Right lobe of liver (tissue), 6 donors: ENCODE measurements at regions not wholly inside any gene's neighbourhood (a gene's known extent, or its start where the extent isn't known, plus 50 kb on each side); places are given as distances from the start of the nearest gene placed in this dataset.

Source experiments
- ATAC-seq, 4 donors: fragments of 200-7000 bp; cut with Tn5 transposase; one replicate each; pipeline ENCODE4 v1.9.1; 2020; ENCODE audit warnings: mild to moderate bottlenecking in 4 of 4, moderate library complexity in 4 of 4
- DNase-seq, 3 donors: peaks; one replicate each; pipeline ENCODE4 v3.0.0-alpha.2; 2020
- H3K27ac ChIP-seq, 3 donors: fragments of 200-600 bp; one replicate each; pipeline ENCODE4 v1.8.0; 2022
- H3K27me3 ChIP-seq, 2 donors: fragments of 200-600 bp; one replicate each; pipeline ENCODE4 v1.8.0; 2022
- H3K36me3 ChIP-seq, 4 donors: fragments of 200-600 bp; sonication (generic) in 1 of 4; one replicate each; pipeline versions ENCODE4 v1.5.1 to v1.8.0; 2017 to 2022; ENCODE audit warnings: control low read depth in 1 of 4
- H3K4me1 ChIP-seq, 4 donors: fragments of 200-600 bp; sonication (generic) in 1 of 4; one replicate each; pipeline versions ENCODE4 v1.5.1 to v1.8.0; 2017 to 2022; ENCODE audit warnings: control low read depth in 1 of 4
- H3K4me3 ChIP-seq, 3 donors: fragments of 200-600 bp; one replicate each; pipeline ENCODE4 v1.8.0; 2022
- H3K9me3 ChIP-seq, 4 donors: fragments of 200-600 bp; sonication (generic) in 1 of 4; one replicate each; pipeline versions ENCODE4 v1.5.1 to v1.8.0; 2017 to 2022; ENCODE audit warnings: control low read depth in 1 of 4
- CTCF ChIP-seq, 4 donors: fragments of 200-600 bp in 3 of 4; fragments of 450-650 bp in 1 of 4; IDR thresholded peaks; one replicate each; pipeline versions ENCODE4 v1.5.1 to v1.8.0; 2016 to 2022; ENCODE audit warnings: antibody characterized with exemption in 4 of 4, mild to moderate bottlenecking in 2 of 4
- POLR2A ChIP-seq: fragments of 450-650 bp; IDR thresholded peaks from one replicate; pipeline ENCODE4 v1.6.1; 2017; ENCODE audit warnings: antibody characterized with exemption, mild to moderate bottlenecking
- WGBS: methylation state at CpG from one replicate; pipeline ENCODE4 v1.1.6; 2018; ENCODE audit warnings: low coverage, low lambda C conversion rate; ENCODE audit not compliant: insufficient coverage; ENCODE audit errors: missing lambda C conversion rate; 5-methylcytosine and 5-hydroxymethylcytosine counted together
- intact Hi-C, 2 donors: fragments of 100-400 bp; cut with DNase I; formaldehyde crosslinking; loops; one replicate each; pipeline versions ENCODE4 v1.11.2 to v1.14.1; 2022
- donor health status: DM: no; HTN: yes; CAD: no.
- donor health status: DM: no; HTN: no; CAD: no.
- donor health status: DM: no; HTN: no; CAD: no.
- donor health status: DM: no; HTN: yes; CAD: no.
- donor health status: DM: no; HTN: yes; CAD: no.

- ATAC-seq (no peak), DNase-seq (no peak)
- H3K27ac ChIP-seq: no peak overlapping the region
- no peak for TF ChIP-seq POLR2A
- intact Hi-C loops: no loop called here
- no peaks in the 10 kb centered on the region for H3K27me3 ChIP-seq
- peaks cover 0 to 15% (median 7%) of the 10 kb centered on the region in 4 donors for H3K4me1 ChIP-seq
- no peak overlapping the region for H3K4me3 ChIP-seq
- 67% methylated on average over 5 of the region's 9 CpGs for WGBS
- H3K36me3 ChIP-seq: no peaks in the 10 kb centered on the region
- H3K9me3 ChIP-seq: no peaks in the 10 kb centered on the region
Measured at GRCh38 chr2:8524388-8524787, 157.5 kb upstream of the ID2 start.

- Histone ChIP-seq H3K36me3 (no peaks in the 10 kb centered on the region), H3K9me3 (no peaks in the 10 kb centered on the region), H3K4me1 (peaks cover 0 to 15% (median 7%) of the 10 kb centered on the region in 4 donors), H3K4me3 (no peak overlapping the region), H3K27me3 (no peaks in the 10 kb centered on the region), H3K27ac (no peak overlapping the region)
- intact Hi-C loops: no loop called here
- ATAC-seq (no peak), DNase-seq (no peak)
- 96% methylated on average over 4 of the region's 8 CpGs for WGBS
- TF ChIP-seq POLR2A: no peak
- TF ChIP-seq CTCF (IDR thresholded peaks at IDR 0.05): no peak
Measured at GRCh38 chr2:8524823-8525222, 157.0 kb upstream of the ID2 start.

GRCh38 chr2:8525236-8525581, 156.6 kb upstream of the ID2 start:
- no peaks in the 10 kb centered on the region for H3K36me3 ChIP-seq
- H3K4me3 ChIP-seq: no peak overlapping the region
- H3K9me3 ChIP-seq: no peaks in the 10 kb centered on the region
- peaks cover 0 to 15% (median 7%) of the 10 kb centered on the region in 4 donors for H3K4me1 ChIP-seq
- H3K27ac ChIP-seq: no peak overlapping the region
- H3K27me3 ChIP-seq: no peaks in the 10 kb centered on the region
- no peak for ATAC-seq
- no peak for DNase-seq
- 30% methylated on average over 3 of the region's 7 CpGs for WGBS
- TF ChIP-seq POLR2A: no peak
- no peak for TF ChIP-seq CTCF (IDR thresholded peaks at IDR 0.05)
- intact Hi-C loops: no loop called here

- H3K4me3 ChIP-seq: no peak overlapping the region
- H3K4me1 ChIP-seq: peaks cover 0 to 15% (median 7%) of the 10 kb centered on the region in 4 donors
- H3K27me3 ChIP-seq: no peaks in the 10 kb centered on the region
- intact Hi-C loops: no loop called here
- no peaks in the 10 kb centered on the region for H3K9me3 ChIP-seq
- 26% methylated on average over 8 of the region's 14 CpGs for WGBS
- DNase-seq: peak; percentile 89 to 93 (median 91)
- peak; percentile 86 to 91 (median 88) for ATAC-seq
- H3K36me3 ChIP-seq: no peaks in the 10 kb centered on the region
- no peak for TF ChIP-seq POLR2A
- TF ChIP-seq CTCF (IDR thresholded peaks at IDR 0.05): peak; percentile 36 to 51 (median 38)
- peak overlapping the region; percentile 5 to 46 (median 14) for H3K27ac ChIP-seq
Measured at GRCh38 chr2:8525582-8526402, 156.1 kb upstream of the ID2 start.

GRCh38 chr2:8526403-8526696, 155.5 kb upstream of the ID2 start:
- intact Hi-C loops: no loop called here
- H3K9me3 ChIP-seq: peaks cover 0 to 2% (median 0%) of the 10 kb centered on the region in 4 donors
- ATAC-seq: no peak
- no peak for DNase-seq
- TF ChIP-seq POLR2A (no peak), CTCF (IDR thresholded peaks at IDR 0.05) (no peak)
- peak overlapping the region; percentile 5 to 46 (median 14) for H3K27ac ChIP-seq
- no peaks in the 10 kb centered on the region for H3K36me3 ChIP-seq
- 79% methylated on average over 2 of the region's 3 CpGs for WGBS
- no peak overlapping the region for H3K4me3 ChIP-seq
- H3K27me3 ChIP-seq: no peaks in the 10 kb centered on the region
- peaks cover 0 to 15% (median 7%) of the 10 kb centered on the region in 4 donors for H3K4me1 ChIP-seq
